ENCODE measurements at regions not wholly inside any gene's neighbourhood (a gene's known extent, or its start where the extent isn't known, plus 50 kb on each side); places are given as distances from the start of the nearest gene placed in this dataset.
"Not testable (repeated sequence)": the region's sequence is repeated elsewhere in the genome, so short reads cannot be mapped to it uniquely, and the experiment has no call there.

GRCh38 chr13:64180756-64181155, 2765.1 kb upstream of the PCDH20 start:
- no peak for DNase-seq (ENCODE audit: low read depth)

GRCh38 chr13:64165826-64166225, 2750.2 kb upstream of the PCDH20 start:
- no peak for DNase-seq (ENCODE audit: low read depth)

DNA sequence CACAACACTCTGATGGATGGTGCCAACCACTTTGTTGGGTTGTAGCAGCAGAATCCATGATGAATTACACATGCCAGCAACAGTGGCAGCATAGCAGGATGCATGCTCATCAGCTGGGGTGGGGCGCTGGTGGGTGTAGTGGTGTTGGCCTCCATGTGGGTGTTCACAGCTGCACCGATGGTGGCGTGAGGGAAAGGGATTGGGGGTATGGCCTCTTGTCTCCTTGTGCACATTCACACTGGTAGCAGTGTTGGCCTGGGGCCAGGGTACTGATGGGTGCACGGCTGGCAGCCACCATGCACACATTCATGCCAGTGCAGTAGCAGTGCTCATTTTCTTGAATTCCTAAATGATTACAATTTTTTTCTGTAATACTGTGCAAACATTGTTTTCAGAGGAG, 2748.8 kb upstream of the PCDH20 start:
- DNase-seq (ENCODE audit: low read depth), result no peak

GRCh38 chr13:64160479-64160878, 2744.8 kb upstream of the PCDH20 start:
- no peak for DNase-seq (ENCODE audit: low read depth)

DNA sequence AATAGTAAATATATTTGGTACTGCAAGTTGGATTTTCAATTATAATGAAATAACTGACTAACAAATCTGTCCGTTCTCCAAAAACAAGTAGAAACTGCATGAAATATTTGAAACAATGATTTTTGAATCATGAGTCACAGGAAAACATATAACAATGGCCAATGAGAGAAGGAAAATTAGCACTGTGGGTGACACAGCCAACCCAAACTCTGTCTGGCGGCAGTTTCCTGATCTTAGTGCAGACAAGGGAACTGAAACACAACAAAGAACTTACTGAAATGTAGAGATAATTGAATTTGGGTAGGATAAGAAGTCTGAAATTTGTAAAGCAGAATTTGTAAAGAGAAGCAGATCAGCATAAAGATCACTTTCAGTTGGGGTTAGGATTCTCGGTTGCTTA, 2743.3 kb upstream of the PCDH20 start:
- no peak for DNase-seq (ENCODE audit: low read depth)

DNA sequence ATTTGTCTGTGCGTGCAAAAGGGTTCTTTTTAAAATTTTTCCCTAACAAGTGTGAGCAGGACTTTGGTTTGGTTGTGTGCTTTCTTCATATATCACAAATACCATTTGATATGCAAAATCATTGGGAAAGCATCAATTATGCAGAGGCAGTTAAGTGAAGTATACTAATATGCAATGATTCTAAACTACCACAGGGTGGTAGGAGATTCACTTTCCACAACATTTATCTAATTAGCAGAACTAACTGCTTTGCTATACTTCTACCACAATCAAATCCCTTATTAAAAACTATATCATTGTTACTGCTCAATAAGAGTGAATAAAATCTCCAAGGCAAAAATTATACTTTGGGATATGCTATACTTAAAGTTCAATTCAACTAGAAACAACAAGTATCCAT, 2738.9 kb upstream of the PCDH20 start:
- no peak for DNase-seq (ENCODE audit: low read depth)

DNA sequence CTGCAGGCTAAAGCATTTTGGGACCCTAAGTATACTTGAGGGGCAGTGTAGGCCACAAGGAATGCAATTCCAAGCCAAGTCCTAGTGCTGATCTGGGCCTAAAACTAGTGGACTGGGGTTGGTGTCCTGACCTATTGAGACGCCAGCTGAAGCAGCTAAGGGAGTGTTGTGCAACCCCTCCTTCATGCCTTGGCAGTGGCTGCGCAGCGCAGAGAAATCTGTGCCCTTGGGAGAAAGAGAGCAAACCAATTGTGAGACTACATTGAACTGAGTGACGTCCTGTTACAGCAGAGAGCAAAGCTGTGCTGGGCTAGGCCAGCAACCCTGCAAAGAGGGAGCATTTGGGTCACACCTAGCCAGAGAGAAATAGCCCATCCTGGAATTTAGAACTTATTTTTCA, 2715.0 kb upstream of the PCDH20 start:
- no peak for DNase-seq (ENCODE audit: low read depth)

DNA sequence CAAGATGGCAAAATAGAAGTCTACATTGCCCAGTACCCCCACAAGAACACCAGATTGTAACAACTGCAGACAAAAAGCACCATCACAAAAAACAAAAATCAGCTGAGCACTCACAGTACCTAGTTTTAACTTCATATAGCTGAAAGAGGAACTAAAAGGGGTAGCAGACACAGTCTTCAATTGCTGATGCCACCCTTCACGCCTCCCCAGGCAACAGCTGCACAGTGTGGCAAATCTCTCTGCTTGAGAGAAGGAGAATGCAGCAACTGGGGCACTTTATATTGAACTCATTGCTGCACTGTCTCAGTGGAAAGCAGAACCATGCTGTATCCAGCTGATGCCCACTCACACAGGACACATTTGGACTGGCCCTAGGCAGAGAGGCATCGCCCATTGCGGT, 2714.5 kb upstream of the PCDH20 start:
- DNase-seq (ENCODE audit: low read depth), result no peak

- DNase-seq (ENCODE audit: low read depth), result no peak
Observed at GRCh38 chr13:64127856-64128255, 2712.2 kb upstream of the PCDH20 start.

GRCh38 chr13:64127192-64127591, 2711.5 kb upstream of the PCDH20 start:
- no peak for DNase-seq (ENCODE audit: low read depth)

DNA sequence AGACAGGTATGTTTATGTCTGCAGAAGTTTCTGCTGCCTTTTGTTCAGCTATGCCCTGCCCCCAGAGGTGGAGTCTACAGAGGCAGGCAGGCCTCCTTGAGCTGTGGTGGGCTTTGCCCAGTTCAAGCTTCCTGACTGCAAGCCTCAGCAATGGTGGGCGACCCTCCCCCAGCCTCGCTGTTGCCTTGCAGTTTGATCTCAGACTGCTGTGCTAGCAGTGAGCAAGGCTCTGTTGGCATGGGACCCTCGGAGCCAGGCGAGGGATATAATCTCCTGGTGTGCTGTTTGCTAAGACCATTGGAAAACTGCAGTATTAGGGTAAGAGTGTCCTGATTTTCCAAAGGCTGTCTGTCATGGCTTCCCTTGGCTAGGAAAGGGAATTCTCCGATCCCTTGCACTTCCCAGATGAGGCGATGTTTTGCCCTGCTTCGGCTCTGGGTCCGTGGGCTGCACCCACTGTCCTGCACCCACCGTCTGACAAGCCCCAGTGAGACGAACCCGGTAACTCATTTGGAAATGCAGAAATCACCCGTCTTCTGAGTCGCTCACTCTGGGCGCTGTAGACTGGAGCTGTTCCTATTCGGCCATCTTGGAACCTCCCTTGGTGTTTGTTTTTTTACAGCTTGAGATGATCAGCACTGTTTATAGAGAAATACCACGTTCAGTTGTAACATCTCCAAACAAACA, 2705.5 kb upstream of the PCDH20 start:
- DNase-seq (ENCODE audit: low read depth), result not testable (repeated sequence)

GRCh38 chr13:64099994-64100393, 2684.3 kb upstream of the PCDH20 start:
- no peak for DNase-seq (ENCODE audit: low read depth)

GRCh38 chr13:64090311-64090710, 2674.7 kb upstream of the PCDH20 start:
- DNase-seq (ENCODE audit: low read depth), result no peak

- DNase-seq (ENCODE audit: low read depth), result no peak
Observed at GRCh38 chr13:64088491-64088890, 2672.8 kb upstream of the PCDH20 start.

GRCh38 chr13:64087624-64088023, 2672.0 kb upstream of the PCDH20 start:
- DNase-seq (ENCODE audit: low read depth), result no peak

- no peak for DNase-seq (ENCODE audit: low read depth)
Observed at GRCh38 chr13:64083811-64084210, 2668.2 kb upstream of the PCDH20 start.

DNA sequence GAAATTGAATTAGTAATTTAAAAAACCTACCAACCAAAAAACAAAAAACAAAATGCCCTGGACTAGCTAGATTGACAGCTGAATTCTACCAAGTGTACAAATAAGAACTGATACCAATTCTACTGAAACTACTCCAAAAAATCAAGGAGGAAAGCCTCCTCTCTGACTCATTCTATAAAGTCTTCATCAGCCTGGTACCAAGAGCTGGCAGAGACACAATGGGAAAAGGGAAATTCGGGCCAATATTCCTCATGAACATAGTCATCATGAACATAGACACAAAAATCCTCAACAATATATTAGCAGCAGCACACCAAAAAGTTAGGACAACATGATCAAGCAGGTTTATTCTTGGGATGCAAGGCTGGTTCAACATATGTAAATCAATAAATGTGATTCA, 2667.7 kb upstream of the PCDH20 start:
- DNase-seq (ENCODE audit: low read depth), result no peak

GRCh38 chr13:64078480-64078936, 2662.9 kb upstream of the PCDH20 start:
- no peak for DNase-seq (ENCODE audit: low read depth)

GRCh38 chr13:64078025-64078424, 2662.4 kb upstream of the PCDH20 start:
- DNase-seq (ENCODE audit: low read depth), result no peak

DNA sequence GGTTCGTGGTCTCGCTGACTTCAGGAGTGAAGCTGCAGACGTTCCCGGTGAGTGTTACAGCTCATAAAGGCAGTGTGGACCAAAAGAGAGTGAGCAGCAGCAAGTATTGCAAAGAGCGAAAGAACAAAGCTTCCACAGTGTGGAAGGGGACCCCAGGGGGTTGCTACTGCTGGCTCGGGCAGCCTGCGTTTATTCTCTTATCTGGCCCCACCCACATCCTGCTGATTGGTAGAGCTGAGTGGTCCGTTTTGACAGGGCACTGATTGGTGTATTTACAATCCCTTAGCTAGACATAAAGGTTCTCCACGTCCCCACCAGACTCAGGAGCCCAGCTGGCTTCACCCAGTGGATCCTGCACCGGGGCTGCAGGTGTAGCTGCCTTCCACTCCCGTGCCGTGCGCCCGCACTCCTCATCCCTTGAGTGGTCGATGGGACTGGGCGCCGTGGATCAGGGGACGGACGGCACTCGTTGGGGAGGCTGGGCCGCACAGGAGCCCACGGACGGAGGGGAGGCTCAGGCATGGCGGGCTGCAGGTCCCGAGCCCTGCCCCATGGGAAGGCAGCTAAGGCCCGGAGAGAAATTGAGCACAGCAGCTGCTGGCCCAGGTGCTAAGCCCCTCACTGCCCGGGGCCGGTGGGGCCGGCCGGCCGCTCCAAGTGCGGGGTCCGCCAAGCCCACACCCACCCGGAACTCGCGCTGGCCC, 2661.6 kb upstream of the PCDH20 start:
- DNase-seq (ENCODE audit: low read depth), result not testable (repeated sequence)

- no peak for DNase-seq (ENCODE audit: low read depth)
Observed at GRCh38 chr13:64075543-64076271, 2660.1 kb upstream of the PCDH20 start.

- no peak for DNase-seq (ENCODE audit: low read depth)
Observed at GRCh38 chr13:64074971-64075474, 2659.4 kb upstream of the PCDH20 start.

DNA sequence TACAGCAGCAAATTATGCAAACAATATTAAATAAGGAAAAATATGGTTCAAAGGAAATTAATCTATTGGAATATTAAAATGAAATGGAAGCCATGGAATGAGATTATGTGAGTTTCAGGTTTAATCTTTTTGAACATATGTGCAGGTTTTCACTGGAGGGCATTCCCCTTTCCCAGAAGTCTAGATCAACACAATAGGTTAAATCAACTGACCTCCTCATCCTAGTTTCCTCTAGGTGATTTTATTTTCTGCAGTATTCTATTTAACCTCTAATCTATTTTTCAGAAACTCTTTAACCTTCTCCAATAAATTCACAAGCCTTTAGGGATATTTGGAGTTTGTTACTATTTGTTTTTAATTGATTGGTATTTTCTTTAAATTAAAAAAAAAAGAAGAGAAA, 2657.6 kb upstream of the PCDH20 start:
- DNase-seq (ENCODE audit: low read depth), result no peak
